GM18861 (cell line): ENCODE measurements at regions not wholly inside any gene's neighbourhood (a gene's known extent, or its start where the extent isn't known, plus 50 kb on each side); places are given as distances from the start of the nearest gene placed in this dataset.

Experiments used
- ATAC-seq: cut with Tn5 transposase; IDR thresholded peaks from one replicate; pipeline ENCODE4 v1.9.1; 2021; ENCODE audit not compliant: unreplicated experiment

DNA sequence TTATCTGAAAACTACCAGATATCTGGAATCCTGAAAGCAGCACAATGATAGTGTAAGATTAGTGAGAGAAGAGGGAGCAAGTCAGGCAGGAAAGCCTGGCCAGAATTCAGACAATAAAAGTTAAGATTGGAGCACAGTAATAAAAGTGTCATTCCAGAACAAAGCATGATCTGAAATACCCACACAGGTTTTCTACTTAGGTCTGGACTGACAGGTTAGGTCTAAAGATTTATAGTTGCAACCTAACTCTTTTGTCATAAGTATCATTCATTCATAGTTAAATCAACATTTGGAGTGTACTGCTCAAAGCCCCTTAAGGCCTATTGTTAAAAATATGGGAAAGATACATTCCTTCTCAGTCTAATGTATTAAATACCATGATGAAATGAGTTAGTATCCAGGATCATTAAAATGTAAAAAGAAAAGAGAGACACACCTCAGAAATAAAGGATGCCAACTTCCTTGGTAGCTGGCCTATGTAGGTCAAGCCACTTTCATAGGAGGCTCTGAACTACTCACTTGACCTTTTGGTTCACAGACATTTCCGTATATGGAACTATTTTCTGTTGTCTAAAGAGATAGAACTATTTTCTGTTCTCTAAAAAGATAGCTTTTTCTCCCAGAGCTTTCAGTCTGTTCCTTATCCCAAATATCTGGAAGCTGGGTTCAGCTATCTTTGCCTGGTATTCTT lies 105.2 kb downstream of the FAS start:
- ATAC-seq: no peak

- ATAC-seq: no peak
These were observed 103.1 kb downstream of the FAS start for GRCh38 chr10:89093728-89094127.

- no peak for ATAC-seq
These were observed 102.4 kb downstream of the FAS start for GRCh38 chr10:89092981-89093380.

- ATAC-seq: no peak
These were observed 101.8 kb downstream of the FAS start for GRCh38 chr10:89092439-89092838.

- ATAC-seq: no peak
These were observed 100.9 kb downstream of the FAS start for GRCh38 chr10:89091496-89091895.

DNA sequence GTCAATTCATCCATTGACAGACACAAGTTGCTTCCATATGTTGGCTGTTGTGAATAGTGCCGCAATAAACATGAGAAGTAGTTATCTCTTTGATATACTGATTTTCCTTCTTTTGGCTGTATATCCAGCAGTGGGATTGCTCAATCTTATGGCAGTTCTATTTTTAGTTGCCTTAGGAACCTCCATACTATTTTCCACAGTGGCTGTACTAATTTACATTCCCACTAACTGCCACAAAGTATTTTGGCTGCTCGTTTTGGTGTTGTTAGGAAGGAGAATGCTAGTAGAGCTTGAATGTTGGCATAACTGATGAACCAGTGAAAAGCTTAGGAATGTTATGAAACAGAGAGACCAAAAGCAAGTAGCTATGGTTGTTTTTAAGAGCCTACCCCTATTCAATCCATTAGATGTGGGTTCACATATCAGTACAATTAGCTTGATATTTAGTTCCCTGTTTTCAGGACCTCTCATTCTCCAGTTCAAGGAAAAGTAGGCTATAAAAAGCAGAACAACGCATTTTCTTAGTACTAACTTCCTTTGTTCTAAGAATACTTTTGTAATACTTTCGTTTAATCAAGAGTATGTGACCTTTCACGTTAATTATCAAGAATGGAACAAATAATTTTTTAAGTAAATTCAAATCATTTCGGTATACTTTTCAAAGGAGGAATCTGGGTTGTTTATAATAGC lies 100.3 kb downstream of the FAS start:
- no peak for ATAC-seq

DNA sequence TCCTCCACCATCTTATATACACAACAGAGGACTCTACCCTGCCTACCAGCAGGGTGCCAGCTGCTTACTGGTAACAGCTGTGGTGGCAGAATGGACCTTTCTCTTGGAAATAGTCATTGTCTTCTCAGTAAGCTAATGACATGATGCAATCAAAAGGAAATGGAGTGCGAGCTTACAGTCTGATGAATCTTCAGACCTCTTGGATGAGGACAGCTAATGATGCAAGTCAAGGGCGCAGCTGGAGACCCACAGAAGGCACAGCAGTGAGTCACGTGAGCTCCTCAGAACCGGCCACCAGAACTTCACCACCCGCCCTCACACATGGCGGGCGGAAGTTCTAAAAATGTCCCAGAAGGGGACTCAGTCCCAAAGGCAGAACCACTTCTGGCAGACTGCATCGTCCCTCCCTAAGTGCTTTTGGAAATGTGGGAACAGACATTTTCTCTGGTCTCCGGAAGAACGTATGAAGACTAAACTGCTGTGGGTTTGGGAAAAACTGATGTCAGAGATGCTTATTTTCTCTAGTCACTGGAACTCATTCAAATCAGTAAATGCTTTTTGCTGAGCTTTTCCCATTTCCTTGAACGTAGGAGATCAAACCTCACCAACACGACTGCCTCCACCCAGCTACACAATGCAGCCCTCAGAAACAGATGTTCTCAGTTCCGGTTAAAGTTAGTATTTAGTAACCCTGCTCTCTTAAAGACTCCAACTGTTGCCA lies 96.4 kb downstream of the FAS start:
- ATAC-seq: no peak

- ATAC-seq: no peak
These were observed 94.6 kb downstream of the FAS start for GRCh38 chr10:89085153-89085552.

- no peak for ATAC-seq
These were observed 91.5 kb downstream of the FAS start for GRCh38 chr10:89082086-89082485.

DNA sequence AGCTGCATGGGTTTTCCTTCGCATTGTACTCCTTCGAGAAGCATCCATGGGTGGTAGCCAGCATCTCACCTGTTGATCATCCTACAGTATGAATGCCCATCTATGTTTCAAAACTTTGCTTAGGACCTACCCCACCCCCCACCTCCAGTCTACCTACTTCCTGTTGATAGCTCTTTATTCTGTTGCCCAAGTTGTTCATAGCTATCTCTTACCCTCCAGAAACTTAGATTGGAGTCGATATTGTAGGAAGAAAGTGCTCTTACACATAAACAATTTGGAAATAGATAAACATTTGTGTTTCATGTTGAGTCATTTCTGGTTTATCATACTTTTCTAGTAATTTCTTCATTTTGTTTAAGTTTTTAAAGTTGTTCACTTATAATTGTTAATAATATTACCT lies 90.1 kb downstream of the FAS start:
- ATAC-seq: no peak

- ATAC-seq: no peak
These were observed 89.4 kb downstream of the FAS start for GRCh38 chr10:89079961-89080360.

- ATAC-seq: no peak
These were observed 88.4 kb downstream of the FAS start for GRCh38 chr10:89078724-89079672.

GRCh38 chr10:89076120-89076519 lies 85.5 kb downstream of the FAS start:
- no peak for ATAC-seq

GRCh38 chr10:89075631-89076030 lies 85.0 kb downstream of the FAS start:
- ATAC-seq: no peak

DNA sequence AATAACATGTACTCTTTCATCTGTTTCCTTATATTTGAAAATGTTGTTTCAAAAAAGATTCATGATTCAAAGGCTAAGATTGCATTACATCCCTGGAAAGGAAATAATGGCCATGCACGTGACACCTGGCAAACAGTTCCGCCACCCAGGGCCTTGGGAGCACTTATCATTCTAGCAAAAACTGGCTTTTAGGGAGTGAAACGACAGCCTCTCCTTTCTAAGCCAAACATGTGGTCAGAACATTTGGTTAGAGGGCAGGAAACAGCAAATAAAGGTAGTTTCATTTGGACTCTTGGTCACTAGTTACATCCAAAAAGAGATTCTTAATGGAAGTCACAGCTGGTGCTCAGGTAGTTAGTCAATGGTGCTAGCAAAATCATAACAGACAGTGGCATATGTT lies 83.5 kb downstream of the FAS start:
- ATAC-seq: no peak

GRCh38 chr10:89073719-89074118 lies 83.1 kb downstream of the FAS start:
- ATAC-seq: no peak

- no peak for ATAC-seq
These were observed 79.0 kb downstream of the FAS start for GRCh38 chr10:89069589-89069988.
